Neural progenitor cell (in vitro differentiated cells): ENCODE measurements at regions not wholly inside any gene's neighbourhood (a gene's known extent, or its start where the extent isn't known, plus 50 kb on each side); places are given as distances from the start of the nearest gene placed in this dataset.

Experiments used
- DNase-seq: peaks from one replicate; pipeline ENCODE4 v3.0.0-alpha.2; 2016; ENCODE audit warnings: low spot score
- H2AFZ ChIP-seq: fragments of 200-600 bp; sonication (generic); replicated peaks from 2 replicates; pipeline ENCODE4 v1.6.1; 2016; ENCODE audit warnings: antibody characterized with exemption
- H3F3A ChIP-seq: fragments of 200-600 bp; sonication (generic); 2 replicates; pipeline ENCODE4 v1.6.1; 2016; ENCODE audit warnings: antibody characterized with exemption, low read depth
- H3K27ac ChIP-seq: fragments of 200-600 bp; sonication (generic); 2 replicates; pipeline ENCODE4 v1.5.1; 2016; ENCODE audit warnings: mild to moderate bottlenecking
- H3K27me3 ChIP-seq: fragments of 200-600 bp; sonication (generic); 2 replicates; pipeline ENCODE4 v1.6.1; 2016; ENCODE audit warnings: mild to moderate bottlenecking, moderate library complexity
- H3K36me3 ChIP-seq: fragments of 200-600 bp; sonication (generic); 2 replicates; pipeline ENCODE4 v1.5.1; 2016
- H3K4me1 ChIP-seq: fragments of 200-600 bp; sonication (generic); 2 replicates; pipeline ENCODE4 v1.6.1; 2016; ENCODE audit warnings: mixed run types
- H3K4me2 ChIP-seq: fragments of 200-600 bp; sonication (generic); 2 replicates; pipeline ENCODE4 v1.6.1; 2016
- H3K4me3 ChIP-seq: fragments of 200-600 bp; sonication (generic); 2 replicates; pipeline ENCODE4 v1.5.1; 2016
- H3K79me2 ChIP-seq: fragments of 200-600 bp; sonication (generic); 2 replicates; pipeline ENCODE4 v1.6.1; 2016; ENCODE audit warnings: low read depth
- H3K9ac ChIP-seq: fragments of 200-600 bp; sonication (generic); 2 replicates; pipeline ENCODE4 v1.6.1; 2016
- H3K9me3 ChIP-seq: fragments of 200-600 bp; sonication (generic); 2 replicates; pipeline ENCODE4 v1.5.1; 2016; ENCODE audit warnings: low read depth
- H4K20me1 ChIP-seq: fragments of 200-600 bp; sonication (generic); 2 replicates; pipeline ENCODE4 v1.6.1; 2016; ENCODE audit warnings: low read depth
- H3K27ac Mint-ChIP-seq: 3 replicates; pipeline ENCODE4 v1.8.0; 2021; ENCODE audit warnings: mixed read lengths
- H3K27me3 Mint-ChIP-seq: 2 replicates; pipeline ENCODE4 v1.8.0; 2022; ENCODE audit warnings: low read depth, mild to moderate bottlenecking, inconsistent platforms, moderate library complexity, mixed read lengths; ENCODE audit not compliant: insufficient read depth
- H3K36me3 Mint-ChIP-seq: 3 replicates; pipeline ENCODE4 v1.8.0; 2021; ENCODE audit warnings: mixed read lengths
- H3K4me1 Mint-ChIP-seq: 3 replicates; pipeline ENCODE4 v1.8.0; 2021; ENCODE audit warnings: mixed read lengths
- H3K4me3 Mint-ChIP-seq: 3 replicates; pipeline ENCODE4 v1.8.0; 2021; ENCODE audit warnings: mild to moderate bottlenecking, moderate library complexity, mixed read lengths
- H3K9me3 Mint-ChIP-seq: 3 replicates; pipeline ENCODE4 v1.8.0; 2020; ENCODE audit warnings: mixed read lengths
- CTCF ChIP-seq: fragments of 200-600 bp; sonication (generic); IDR thresholded peaks from 2 replicates; pipeline ENCODE4 v1.5.1; 2017; ENCODE audit warnings: antibody characterized with exemption, mild to moderate bottlenecking
- EZH2 ChIP-seq: fragments of 200-600 bp; sonication (generic); IDR thresholded peaks from 2 replicates; pipeline ENCODE4 v1.6.1; 2017; ENCODE audit warnings: antibody characterized with exemption, mild to moderate bottlenecking, moderate library complexity
- EZH2phosphoT487 ChIP-seq: fragments of 200-600 bp; sonication (generic); IDR thresholded peaks from 2 replicates; pipeline ENCODE4 v1.6.1; 2017; ENCODE audit warnings: antibody characterized with exemption

- Histone ChIP-seq H3K4me3 (no peak overlapping the region), H3K27ac (no peak overlapping the region), H3F3A (no peaks in the 10 kb centered on the region), H4K20me1 (no peaks in the 10 kb centered on the region), H3K9ac (no peak overlapping the region), H2AFZ (no peak overlapping the region), H3K79me2 (no peaks in the 10 kb centered on the region), H3K9me3 (no peaks in the 10 kb centered on the region), H3K36me3 (no peaks in the 10 kb centered on the region), H3K27me3 (no peaks in the 10 kb centered on the region), H3K4me1 (no peaks in the 10 kb centered on the region), H3K4me2 (no peak overlapping the region)
- Mint-ChIP-seq H3K4me1 (no peaks in the 10 kb centered on the region), H3K4me3 (no peak overlapping the region), H3K36me3 (no peaks in the 10 kb centered on the region), H3K27me3 (no peaks in the 10 kb centered on the region), H3K9me3 (no peaks in the 10 kb centered on the region), H3K27ac (no peak overlapping the region)
- no peak for DNase-seq
- no peak for TF ChIP-seq EZH2
- no peak for TF ChIP-seq CTCF
- no peak for TF ChIP-seq EZH2phosphoT487
These were observed 183.9 kb downstream of the CPEB2 start for GRCh38 chr4:15186149-15186548.

GRCh38 chr4:15186806-15187205, 184.5 kb downstream of the CPEB2 start:
- Histone ChIP-seq H3K9ac (no peak overlapping the region), H3K79me2 (no peaks in the 10 kb centered on the region), H3F3A (no peaks in the 10 kb centered on the region), H4K20me1 (no peaks in the 10 kb centered on the region), H3K4me1 (no peaks in the 10 kb centered on the region), H2AFZ (no peak overlapping the region), H3K36me3 (no peaks in the 10 kb centered on the region), H3K27ac (no peak overlapping the region), H3K4me2 (no peak overlapping the region), H3K27me3 (no peaks in the 10 kb centered on the region), H3K4me3 (no peak overlapping the region), H3K9me3 (no peaks in the 10 kb centered on the region)
- Mint-ChIP-seq H3K4me3 (no peak overlapping the region), H3K4me1 (no peaks in the 10 kb centered on the region), H3K9me3 (no peaks in the 10 kb centered on the region), H3K27me3 (no peaks in the 10 kb centered on the region), H3K36me3 (no peaks in the 10 kb centered on the region), H3K27ac (no peak overlapping the region)
- TF ChIP-seq CTCF (no peak), EZH2phosphoT487 (no peak), EZH2 (no peak)
- DNase-seq, result no peak

- Histone ChIP-seq H3F3A (no peaks in the 10 kb centered on the region), H3K27ac (no peak overlapping the region), H3K27me3 (no peaks in the 10 kb centered on the region), H3K4me3 (no peak overlapping the region), H3K9me3 (no peaks in the 10 kb centered on the region), H3K36me3 (no peaks in the 10 kb centered on the region), H2AFZ (no peak overlapping the region), H3K4me2 (no peak overlapping the region), H4K20me1 (no peaks in the 10 kb centered on the region), H3K79me2 (no peaks in the 10 kb centered on the region), H3K4me1 (no peaks in the 10 kb centered on the region), H3K9ac (no peak overlapping the region)
- Mint-ChIP-seq H3K9me3 (no peaks in the 10 kb centered on the region), H3K4me3 (no peak overlapping the region), H3K27ac (no peak overlapping the region), H3K27me3 (no peaks in the 10 kb centered on the region), H3K36me3 (no peaks in the 10 kb centered on the region), H3K4me1 (no peaks in the 10 kb centered on the region)
- no peak for DNase-seq
- TF ChIP-seq EZH2 (no peak), EZH2phosphoT487 (no peak), CTCF (no peak)
These were observed 186.6 kb downstream of the CPEB2 start for GRCh38 chr4:15188605-15189539.
